ENCODE measurements at regions not wholly inside any gene's neighbourhood (a gene's known extent, or its start where the extent isn't known, plus 50 kb on each side); places are given as distances from the start of the nearest gene placed in this dataset.

DNA sequence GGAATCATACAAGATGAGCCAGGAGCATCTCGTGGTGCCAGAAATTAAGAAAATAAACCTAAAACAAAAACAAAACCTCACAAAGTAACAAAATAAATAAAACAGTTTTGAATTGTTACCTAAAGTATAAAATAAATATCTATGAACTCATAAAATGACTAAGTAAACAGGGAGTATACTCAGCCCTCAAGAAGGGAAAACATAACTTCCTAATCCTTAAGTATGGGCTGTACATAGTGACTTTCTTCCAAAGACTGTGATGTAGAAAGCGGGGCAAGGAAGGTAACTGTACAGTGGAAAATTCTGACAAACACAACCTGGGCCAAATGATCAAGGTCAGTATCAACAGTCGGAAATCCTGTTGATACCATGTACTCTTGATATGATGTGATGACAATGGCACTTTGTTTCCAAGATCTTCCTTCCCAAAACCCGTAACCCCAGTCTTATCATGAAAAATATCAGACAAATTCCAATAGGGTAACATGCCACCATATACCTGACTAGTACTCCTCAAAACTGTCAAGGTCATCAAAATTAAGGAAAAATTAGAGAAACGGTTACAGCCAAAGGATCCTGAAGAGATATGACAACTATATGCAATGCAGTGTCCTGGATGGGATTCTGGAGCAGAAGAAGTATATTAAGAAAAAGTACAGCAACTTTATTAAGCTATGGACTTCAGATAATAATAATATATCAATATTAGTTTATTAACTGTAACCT lies 76.0 kb upstream of the XIRP2 start:
- intact Hi-C loops (cut with micrococcal nuclease) (no loop called here), dilution Hi-C loops (cut with MboI; ENCODE audit: extremely low pct_ligation_motif_present, low sequenced_read_pairs) (no loop called here)
- DNase-seq (ENCODE audit: low read depth, low spot score): no peak
- no peak overlapping the region for H3K4me3 ChIP-seq (replicated peaks in 1 of 3; ENCODE audit: insufficient read depth in 1 of 3, low read depth in 1 of 3, low read length in 3 of 3)
- no peak overlapping the region for H3K9ac ChIP-seq (replicated peaks; ENCODE audit: extremely low read depth, insufficient read depth, low read length)
- no peaks in the 10 kb centered on the region for H3K9me3 ChIP-seq (replicated peaks; ENCODE audit: control insufficient read depth, insufficient read depth, low read length)
- no peak overlapping the region for H3K4me2 ChIP-seq (ENCODE audit: insufficient read depth, low read length)
- no peaks in the 10 kb centered on the region for H3K4me1 ChIP-seq (ENCODE audit: control insufficient read depth, extremely low read depth, insufficient read depth, low read length)
- H3K27me3 ChIP-seq (ENCODE audit: control insufficient read depth in 2 of 2, insufficient read depth in 2 of 2, low read length in 2 of 2): no peaks in the 10 kb centered on the region
- POLR2A ChIA-PET: no interaction called here
- no peaks in the 10 kb centered on the region for H3K9me1 ChIP-seq (replicated peaks; ENCODE audit: control insufficient read depth, extremely low read depth, insufficient read depth, low read length)
- H3K27ac ChIP-seq (ENCODE audit: insufficient read depth, low read depth, low read length): no peak overlapping the region
- H3K36me3 ChIP-seq (ENCODE audit: control insufficient read depth in 2 of 2, extremely low read depth in 1 of 2, insufficient read depth in 2 of 2, low read length in 2 of 2): no peaks in the 10 kb centered on the region
- H2AFZ ChIP-seq (ENCODE audit: low read depth, low read length): no peak overlapping the region
- no TSS peak for BruUV-seq (replicated peaks)
- no peak for FAIRE-seq
- H3K79me2 ChIP-seq (ENCODE audit: control insufficient read depth, insufficient read depth, low read length): no peaks in the 10 kb centered on the region
- CTCF ChIA-PET: no interaction called here
- no peak for TF ChIP-seq POLR2A (IDR thresholded peaks at IDR 0.05; ENCODE audit: low read depth, low read length)
- TF ChIP-seq MAX (IDR thresholded peaks at IDR 0.05; ENCODE audit: insufficient read depth, insufficient read length): no peak
- TF ChIP-seq EZH2 (IDR thresholded peaks at IDR 0.05; ENCODE audit: borderline replicate concordance, low read depth, low read length, severe bottlenecking): no peak
- TF ChIP-seq, protein P1, sequence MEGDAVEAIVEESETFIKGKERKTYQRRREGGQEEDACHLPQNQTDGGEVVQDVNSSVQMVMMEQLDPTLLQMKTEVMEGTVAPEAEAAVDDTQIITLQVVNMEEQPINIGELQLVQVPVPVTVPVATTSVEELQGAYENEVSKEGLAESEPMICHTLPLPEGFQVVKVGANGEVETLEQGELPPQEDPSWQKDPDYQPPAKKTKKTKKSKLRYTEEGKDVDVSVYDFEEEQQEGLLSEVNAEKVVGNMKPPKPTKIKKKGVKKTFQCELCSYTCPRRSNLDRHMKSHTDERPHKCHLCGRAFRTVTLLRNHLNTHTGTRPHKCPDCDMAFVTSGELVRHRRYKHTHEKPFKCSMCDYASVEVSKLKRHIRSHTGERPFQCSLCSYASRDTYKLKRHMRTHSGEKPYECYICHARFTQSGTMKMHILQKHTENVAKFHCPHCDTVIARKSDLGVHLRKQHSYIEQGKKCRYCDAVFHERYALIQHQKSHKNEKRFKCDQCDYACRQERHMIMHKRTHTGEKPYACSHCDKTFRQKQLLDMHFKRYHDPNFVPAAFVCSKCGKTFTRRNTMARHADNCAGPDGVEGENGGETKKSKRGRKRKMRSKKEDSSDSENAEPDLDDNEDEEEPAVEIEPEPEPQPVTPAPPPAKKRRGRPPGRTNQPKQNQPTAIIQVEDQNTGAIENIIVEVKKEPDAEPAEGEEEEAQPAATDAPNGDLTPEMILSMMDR (IDR thresholded peaks at IDR 0.05; ENCODE audit: extremely low read depth in 1 of 2, insufficient read depth in 1 of 2, low read depth in 1 of 2, low read length in 2 of 2): no peak
- TF ChIP-seq GATA2 (IDR thresholded peaks at IDR 0.05; ENCODE audit: insufficient read depth, insufficient read length, low read depth, low read length): no peak
- no peak for TF ChIP-seq MYC (IDR thresholded peaks at IDR 0.05; ENCODE audit: low read depth, low read length)
- no peak for TF ChIP-seq FOS (IDR thresholded peaks at IDR 0.05; ENCODE audit: borderline replicate concordance, insufficient read depth, low read length)
- TF ChIP-seq POLR2AphosphoS5 (IDR thresholded peaks at IDR 0.05; ENCODE audit: insufficient read depth, low read depth, low read length): no peak
- TF ChIP-seq JUN (IDR thresholded peaks at IDR 0.05; ENCODE audit: borderline replicate concordance, insufficient read depth, insufficient read length, low read depth): no peak
- no peaks in the 10 kb centered on the region for H4K20me1 ChIP-seq (replicated peaks; ENCODE audit: control insufficient read depth, extremely low read depth, insufficient read depth, low read length)
